ACC112 (cell line): ENCODE measurements at regions not wholly inside any gene's neighbourhood (a gene's known extent, or its start where the extent isn't known, plus 50 kb on each side); places are given as distances from the start of the nearest gene placed in this dataset.

Experiments used
- H2AFZ ChIP-seq: fragments of 200-600 bp; sonication (generic); one replicate; pipeline ENCODE4 v1.6.0; 2017; ENCODE audit warnings: antibody characterized with exemption, low read length; ENCODE audit not compliant: unreplicated experiment
- H3K27ac ChIP-seq: fragments of 200-600 bp; sonication (generic); 2 replicates; pipeline ENCODE4 v1.5.1; 2014; ENCODE audit warnings: low read depth, mild to moderate bottlenecking, antibody characterized with exemption, low read length, moderate library complexity
- H3K27me3 ChIP-seq: fragments of 200-600 bp; sonication (generic); 2 replicates; pipeline ENCODE4 v1.6.1; 2014; ENCODE audit warnings: mild to moderate bottlenecking, antibody characterized with exemption, low read length, moderate library complexity, mixed read lengths; ENCODE audit not compliant: insufficient read depth
- H3K36me3 ChIP-seq: fragments of 200-600 bp; sonication (generic); 2 replicates; pipeline ENCODE4 v1.6.1; 2016; ENCODE audit warnings: mild to moderate bottlenecking, antibody characterized with exemption, low read length, moderate library complexity, mixed read lengths; ENCODE audit not compliant: insufficient read depth
- H3K4me1 ChIP-seq: fragments of 200-600 bp; sonication (generic); one replicate; pipeline ENCODE4 v1.6.1; 2016; ENCODE audit warnings: low read length, mixed read lengths; ENCODE audit not compliant: insufficient read depth, unreplicated experiment, control insufficient read depth
- H3K4me3 ChIP-seq: fragments of 200-600 bp; sonication (generic); 2 replicates; pipeline ENCODE4 v1.5.1; 2014; ENCODE audit warnings: mild to moderate bottlenecking, low read depth, low read length
- H3K79me2 ChIP-seq: fragments of 200-600 bp; sonication (generic); one replicate; pipeline ENCODE4 v1.6.0; 2016; ENCODE audit warnings: low read length; ENCODE audit not compliant: control insufficient read depth, unreplicated experiment, insufficient read depth

DNA sequence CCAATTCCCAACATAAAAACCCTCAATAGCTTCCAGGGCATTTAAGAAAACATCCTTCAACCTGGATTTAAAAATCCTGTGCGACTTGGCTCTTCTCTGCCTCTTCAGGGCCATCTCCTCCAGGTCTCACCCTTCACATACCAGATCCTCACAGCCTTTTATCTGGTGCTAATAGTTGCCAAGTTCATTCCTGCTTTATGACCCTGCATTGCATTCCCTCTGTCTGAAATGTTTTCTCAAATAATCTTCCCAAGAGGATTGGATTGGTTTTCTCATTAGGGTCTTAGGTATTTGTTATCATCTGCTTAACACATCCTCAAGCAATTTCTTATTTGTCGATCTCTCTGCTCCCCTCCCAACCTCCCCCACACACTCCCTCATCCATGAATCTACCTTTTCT, 832.0 kb downstream of the GALC start:
- no peaks in the 10 kb centered on the region for H3K4me1 ChIP-seq
- no peaks in the 10 kb centered on the region for H3K36me3 ChIP-seq
- no peaks in the 10 kb centered on the region for H3K27me3 ChIP-seq
- no peak overlapping the region for H2AFZ ChIP-seq
- no peak overlapping the region for H3K4me3 ChIP-seq
- H3K79me2 ChIP-seq, result no peaks in the 10 kb centered on the region
- no peak overlapping the region for H3K27ac ChIP-seq

DNA sequence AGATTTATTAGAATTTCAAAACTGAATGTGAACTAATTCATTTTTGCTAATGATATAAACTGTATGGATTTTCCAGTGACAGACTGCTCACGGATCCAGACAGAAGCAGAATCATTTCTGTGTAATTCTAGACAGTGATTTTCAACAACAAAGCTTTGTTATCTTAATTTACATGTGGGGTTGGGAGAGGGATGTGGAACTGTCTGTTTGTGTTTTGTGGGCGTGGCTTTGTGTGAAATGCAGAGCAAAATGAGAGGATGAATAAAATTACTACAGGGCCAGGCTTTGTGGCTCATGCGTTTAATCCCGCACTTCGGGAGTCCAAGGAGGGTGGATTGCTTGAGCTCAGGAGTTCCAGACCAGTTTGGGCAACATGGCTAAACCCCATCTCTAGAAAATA, 834.7 kb downstream of the GALC start:
- H3K79me2 ChIP-seq, result no peaks in the 10 kb centered on the region
- H3K27ac ChIP-seq, result no peak overlapping the region
- H3K4me1 ChIP-seq, result no peaks in the 10 kb centered on the region
- H3K36me3 ChIP-seq, result no peaks in the 10 kb centered on the region
- H3K4me3 ChIP-seq, result no peak overlapping the region
- no peak overlapping the region for H2AFZ ChIP-seq
- no peaks in the 10 kb centered on the region for H3K27me3 ChIP-seq

DNA sequence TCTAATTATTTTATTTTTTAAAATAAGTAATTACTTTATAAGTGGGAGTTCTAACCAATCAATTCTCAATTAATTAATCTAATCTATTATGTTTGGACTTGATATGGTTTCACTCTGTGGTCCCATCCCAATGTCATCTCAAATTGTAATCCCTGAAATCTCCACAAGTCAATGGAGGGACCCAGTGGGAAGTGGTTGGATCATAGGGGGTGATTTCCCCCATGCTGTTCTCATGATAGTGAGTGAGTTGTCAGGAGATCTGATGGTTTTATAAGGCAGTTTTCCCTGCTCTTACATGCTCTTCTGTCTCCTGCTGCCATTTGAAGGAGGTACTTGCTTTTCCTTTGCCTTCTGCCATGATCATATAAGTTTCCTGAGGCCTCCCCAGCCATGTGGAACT, 836.1 kb downstream of the GALC start:
- Histone ChIP-seq H3K4me1 (no peaks in the 10 kb centered on the region), H3K4me3 (no peak overlapping the region), H3K79me2 (no peaks in the 10 kb centered on the region), H3K36me3 (no peaks in the 10 kb centered on the region), H3K27me3 (no peaks in the 10 kb centered on the region), H3K27ac (no peak overlapping the region), H2AFZ (no peak overlapping the region)

DNA sequence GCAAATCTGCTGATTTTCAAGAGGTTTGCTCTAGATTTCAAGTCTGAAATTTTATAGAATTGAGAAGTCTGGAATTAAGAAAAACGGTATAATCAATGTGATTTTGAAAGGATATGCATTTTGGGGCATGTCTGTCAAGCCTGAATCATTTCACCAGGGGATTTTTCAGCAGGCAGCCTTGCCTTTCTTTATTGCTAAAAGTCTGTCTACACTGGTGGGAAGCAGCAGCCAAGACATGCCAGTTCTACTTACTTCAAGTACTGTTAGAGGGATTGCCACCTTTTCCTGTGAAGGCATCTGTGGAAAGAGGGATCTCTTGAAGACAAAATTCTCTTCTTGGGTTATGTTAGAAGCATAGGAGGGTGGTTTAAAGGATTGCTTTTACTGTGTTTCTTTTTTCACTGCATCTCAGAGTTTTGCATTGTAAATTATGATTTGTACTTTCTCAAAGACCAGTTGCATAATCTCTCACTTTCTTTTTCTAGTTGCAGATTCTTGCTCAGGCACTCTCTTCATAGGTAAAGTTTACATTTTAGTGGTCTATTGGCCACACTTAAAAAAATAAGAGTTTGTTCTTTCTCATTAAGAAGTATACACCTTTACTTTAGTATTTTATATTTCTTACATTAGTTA, 837.0 kb downstream of the GALC start:
- no peak overlapping the region for H3K27ac ChIP-seq
- H3K27me3 ChIP-seq, result no peaks in the 10 kb centered on the region
- H3K36me3 ChIP-seq, result no peaks in the 10 kb centered on the region
- H3K4me3 ChIP-seq, result no peak overlapping the region
- no peaks in the 10 kb centered on the region for H3K4me1 ChIP-seq
- H3K79me2 ChIP-seq, result no peaks in the 10 kb centered on the region
- H2AFZ ChIP-seq, result no peak overlapping the region

DNA sequence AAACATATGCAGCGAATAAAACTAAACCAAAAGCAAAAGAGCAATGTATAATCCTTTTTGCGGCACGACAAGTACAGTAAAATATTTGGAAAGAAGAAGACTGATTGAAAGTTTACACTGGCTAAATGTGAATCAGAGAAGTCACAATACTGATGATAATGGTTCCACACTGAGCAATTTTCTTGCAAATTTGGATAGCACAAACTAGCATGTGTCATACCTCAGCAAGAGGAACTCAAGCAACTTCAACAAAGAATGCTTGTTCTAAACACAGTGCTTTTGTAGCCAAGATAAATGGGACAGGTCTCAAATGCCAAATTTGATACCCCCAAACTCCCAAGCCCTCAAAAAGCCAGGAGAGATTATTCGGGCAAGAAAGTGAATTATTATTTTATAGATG, 839.1 kb downstream of the GALC start:
- Histone ChIP-seq H3K27ac (no peak overlapping the region), H3K4me3 (no peak overlapping the region), H2AFZ (no peak overlapping the region), H3K36me3 (no peaks in the 10 kb centered on the region), H3K4me1 (no peaks in the 10 kb centered on the region), H3K27me3 (no peaks in the 10 kb centered on the region), H3K79me2 (no peaks in the 10 kb centered on the region)

DNA sequence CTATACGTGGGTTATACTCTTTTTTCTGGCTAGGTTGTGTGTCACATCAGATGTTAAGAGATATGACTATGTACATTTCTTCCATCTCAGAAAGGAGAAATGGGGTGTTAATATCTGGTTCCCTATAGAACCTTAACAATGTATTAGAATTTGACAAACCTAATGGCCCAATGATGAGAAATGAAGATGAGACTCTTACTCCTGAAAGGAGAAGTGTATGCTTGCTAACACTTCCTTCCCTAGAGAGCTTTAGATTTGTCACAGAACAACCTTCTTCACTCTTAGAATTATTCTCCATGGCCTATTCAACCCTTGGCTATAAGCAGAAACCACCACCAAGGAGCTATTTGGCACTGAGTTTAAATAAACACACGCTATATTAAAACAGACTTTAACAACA, 839.6 kb downstream of the GALC start:
- Histone ChIP-seq H3K79me2 (no peaks in the 10 kb centered on the region), H2AFZ (no peak overlapping the region), H3K27me3 (no peaks in the 10 kb centered on the region), H3K4me3 (no peak overlapping the region), H3K4me1 (no peaks in the 10 kb centered on the region), H3K27ac (no peak overlapping the region), H3K36me3 (no peaks in the 10 kb centered on the region)

DNA sequence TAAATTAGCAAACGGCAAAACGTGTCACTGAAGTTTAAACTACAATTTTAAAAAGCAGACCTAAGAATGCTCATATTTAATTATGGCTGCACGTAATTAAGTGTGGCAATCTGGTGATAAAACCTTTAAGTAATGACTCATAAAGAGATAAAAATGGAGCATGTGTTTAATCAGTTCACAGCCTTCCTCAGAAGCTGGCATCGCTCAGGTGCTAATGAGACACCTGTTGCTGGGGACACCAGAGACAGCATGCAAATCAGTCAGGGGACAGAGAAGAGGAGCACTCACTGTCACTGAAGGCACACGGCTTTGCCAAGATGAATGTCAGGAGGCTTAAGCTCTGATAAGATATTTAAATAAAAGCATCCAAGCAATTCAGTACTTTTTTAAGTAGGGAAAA, 840.3 kb downstream of the GALC start:
- no peaks in the 10 kb centered on the region for H3K27me3 ChIP-seq
- no peak overlapping the region for H2AFZ ChIP-seq
- no peak overlapping the region for H3K27ac ChIP-seq
- no peaks in the 10 kb centered on the region for H3K79me2 ChIP-seq
- no peaks in the 10 kb centered on the region for H3K36me3 ChIP-seq
- H3K4me3 ChIP-seq, result no peak overlapping the region
- H3K4me1 ChIP-seq, result no peaks in the 10 kb centered on the region

DNA sequence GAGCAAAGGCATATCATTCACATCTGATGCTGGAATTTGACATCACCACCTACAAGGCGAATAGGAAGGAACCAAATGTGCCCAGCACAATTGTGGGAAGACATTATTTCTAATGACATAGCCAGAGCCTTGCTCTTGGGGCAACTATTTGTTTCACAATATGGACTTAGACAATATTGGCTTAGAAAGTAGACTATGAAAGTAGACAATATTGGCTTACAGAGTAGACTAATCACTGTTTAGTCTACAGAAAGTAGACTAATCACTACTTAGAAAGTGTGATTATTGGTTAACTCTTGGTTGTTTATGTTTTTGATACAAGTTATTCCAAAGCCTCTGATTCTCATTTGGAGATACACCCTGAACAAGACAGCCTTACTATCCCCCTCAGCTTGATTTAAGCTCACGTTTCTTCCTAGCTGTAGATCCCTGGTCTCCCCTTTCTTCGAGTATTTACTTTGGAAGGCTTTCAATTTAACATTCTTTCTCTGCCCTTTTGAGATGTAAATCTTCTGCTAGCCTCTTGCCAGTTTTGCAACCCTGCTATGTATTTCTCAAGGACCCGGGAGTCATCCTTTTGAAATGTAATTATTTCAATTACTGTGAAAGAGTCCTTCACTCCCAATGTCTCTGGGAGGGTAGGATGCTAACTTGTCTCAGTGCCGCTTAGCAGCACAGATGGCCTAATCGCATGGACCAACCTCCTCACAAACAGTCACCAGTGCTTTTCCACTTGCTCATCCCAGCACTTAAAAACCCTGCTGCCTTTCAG, 843.2 kb downstream of the GALC start:
- no peak overlapping the region for H3K4me3 ChIP-seq
- no peaks in the 10 kb centered on the region for H3K4me1 ChIP-seq
- no peak overlapping the region for H2AFZ ChIP-seq
- no peak overlapping the region for H3K27ac ChIP-seq
- H3K36me3 ChIP-seq, result no peaks in the 10 kb centered on the region
- H3K27me3 ChIP-seq, result no peaks in the 10 kb centered on the region
- H3K79me2 ChIP-seq, result no peaks in the 10 kb centered on the region

DNA sequence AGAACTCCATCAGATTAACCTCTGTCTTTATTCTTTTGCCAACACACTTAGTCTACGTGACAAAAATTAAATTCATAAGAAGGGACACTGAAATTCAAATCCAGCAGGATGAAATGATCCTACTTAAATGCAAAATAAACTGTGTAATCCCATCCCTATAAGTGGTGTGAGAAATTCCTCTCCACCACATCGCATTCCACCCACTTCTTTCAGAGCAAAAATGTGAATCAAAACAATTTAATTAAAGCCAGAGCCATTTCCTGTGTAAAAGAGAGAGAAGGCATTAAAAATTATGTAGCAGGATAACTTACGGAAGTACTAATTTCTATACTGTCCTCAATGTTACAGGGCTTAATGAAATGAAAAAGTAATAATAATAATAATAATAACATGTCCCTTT, 844.3 kb downstream of the GALC start:
- H3K4me1 ChIP-seq, result no peaks in the 10 kb centered on the region
- no peaks in the 10 kb centered on the region for H3K79me2 ChIP-seq
- no peak overlapping the region for H2AFZ ChIP-seq
- no peaks in the 10 kb centered on the region for H3K36me3 ChIP-seq
- H3K27me3 ChIP-seq, result no peaks in the 10 kb centered on the region
- H3K27ac ChIP-seq, result no peak overlapping the region
- H3K4me3 ChIP-seq, result no peak overlapping the region

DNA sequence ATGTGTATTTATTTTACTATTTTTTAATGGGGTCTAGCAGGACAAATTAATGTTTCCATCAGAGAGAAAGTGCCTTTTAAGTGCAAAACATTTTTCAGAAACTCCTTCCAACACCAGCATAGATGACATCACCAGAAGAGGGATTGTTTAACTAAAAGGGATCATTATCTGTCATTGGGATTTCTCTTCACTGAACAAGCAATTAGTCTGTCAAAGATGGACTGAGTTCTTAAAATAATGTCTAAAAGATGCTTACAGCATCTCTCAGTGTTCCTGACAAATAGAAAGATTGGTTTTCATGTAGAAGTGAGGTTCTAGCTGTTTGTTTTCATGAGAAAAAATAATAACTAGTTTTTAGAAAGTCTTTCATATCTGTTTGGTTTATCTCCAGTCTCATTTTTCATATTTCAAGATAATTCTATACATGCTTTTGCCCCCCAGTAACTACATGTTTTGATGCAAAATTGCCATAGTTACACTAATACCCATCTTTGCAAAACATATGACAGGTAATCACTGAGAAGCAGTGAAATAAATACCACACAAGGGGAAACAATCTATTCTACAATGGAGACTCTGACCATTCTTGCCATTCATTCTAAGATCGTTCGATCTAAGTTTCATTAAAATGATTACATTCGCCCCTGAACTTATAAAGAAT, 850.3 kb downstream of the GALC start:
- Histone ChIP-seq H3K4me3 (no peak overlapping the region), H3K79me2 (no peaks in the 10 kb centered on the region), H3K36me3 (no peaks in the 10 kb centered on the region), H3K27me3 (no peaks in the 10 kb centered on the region), H3K27ac (no peak overlapping the region), H3K4me1 (no peaks in the 10 kb centered on the region), H2AFZ (no peak overlapping the region)

DNA sequence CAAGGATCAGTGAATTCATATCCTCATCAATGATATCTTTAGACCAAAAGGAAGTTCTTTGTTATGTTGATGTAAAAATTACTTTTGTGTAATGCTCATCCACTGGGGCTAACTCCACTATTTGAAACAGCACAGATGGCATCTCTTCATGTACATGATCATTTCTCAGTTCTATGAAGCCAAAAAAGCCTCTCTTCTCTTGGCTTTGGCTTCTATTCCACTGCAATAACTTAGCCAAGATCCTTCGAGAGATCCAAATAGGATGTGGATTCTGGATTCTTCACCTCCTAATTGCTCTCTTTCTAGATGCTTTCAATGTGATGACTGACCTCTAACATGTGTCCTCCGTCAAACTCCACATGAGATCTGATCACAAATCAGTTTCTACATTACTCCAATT, 851.2 kb downstream of the GALC start:
- Histone ChIP-seq H3K36me3 (no peaks in the 10 kb centered on the region), H3K79me2 (no peaks in the 10 kb centered on the region), H3K27ac (no peak overlapping the region), H2AFZ (no peak overlapping the region), H3K27me3 (no peaks in the 10 kb centered on the region), H3K4me1 (no peaks in the 10 kb centered on the region), H3K4me3 (no peak overlapping the region)
